NOMO-1 (cell line): ENCODE measurements at regions not wholly inside any gene's neighbourhood (a gene's known extent, or its start where the extent isn't known, plus 50 kb on each side); places are given as distances from the start of the nearest gene placed in this dataset.

Source experiments
- DNase-seq, 2 experiments: peaks; one replicate each; lab custom pipeline; 2025; ENCODE audit not compliant: unreplicated experiment in 2 of 2; lab: John Stamatoyannopoulos, UW

GRCh38 chr1:184919892-184920291 lies 54.4 kb downstream of the NIBAN1 start:
- DNase-seq: peak in 1 of 2 experiments; percentile 54

GRCh38 chr1:184915463-184916090 lies 58.7 kb downstream of the NIBAN1 start:
- no peak for DNase-seq

- no peak for DNase-seq
Observed at GRCh38 chr1:184914149-184914548, 60.2 kb downstream of the NIBAN1 start.

GRCh38 chr1:184912392-184912791 lies 61.9 kb downstream of the NIBAN1 start:
- no peak for DNase-seq

- DNase-seq: no peak
Observed at GRCh38 chr1:184911830-184912229, 62.5 kb downstream of the NIBAN1 start.

GRCh38 chr1:184911103-184911745 lies 63.1 kb downstream of the NIBAN1 start:
- DNase-seq: no peak

GRCh38 chr1:184910691-184911091 lies 63.6 kb downstream of the NIBAN1 start:
- DNase-seq: no peak

- DNase-seq: no peak
Observed at GRCh38 chr1:184910005-184910404, 64.3 kb downstream of the NIBAN1 start.

- DNase-seq: no peak
Observed at GRCh38 chr1:184909019-184909418, 65.3 kb downstream of the NIBAN1 start.

GRCh38 chr1:184908506-184908905 lies 65.8 kb downstream of the NIBAN1 start:
- no peak for DNase-seq

GRCh38 chr1:184907500-184907899 lies 66.8 kb downstream of the NIBAN1 start:
- DNase-seq: no peak

GRCh38 chr1:184906761-184907160 lies 67.5 kb downstream of the NIBAN1 start:
- DNase-seq: no peak

- no peak for DNase-seq
Observed at GRCh38 chr1:184905601-184906322, 68.5 kb downstream of the NIBAN1 start.

- no peak for DNase-seq
Observed at GRCh38 chr1:184903111-184903692, 71.1 kb downstream of the NIBAN1 start.

- no peak for DNase-seq
Observed at GRCh38 chr1:184900507-184900906, 73.8 kb downstream of the NIBAN1 start.

GRCh38 chr1:184896000-184896399 lies 78.3 kb downstream of the NIBAN1 start:
- DNase-seq: no peak

GRCh38 chr1:184895086-184895485 lies 79.2 kb downstream of the NIBAN1 start:
- no peak for DNase-seq

GRCh38 chr1:184893695-184894094 lies 80.6 kb downstream of the NIBAN1 start:
- no peak for DNase-seq

- no peak for DNase-seq
Observed at GRCh38 chr1:184892116-184892515, 82.2 kb downstream of the NIBAN1 start.

GRCh38 chr1:184891440-184891839 lies 82.9 kb downstream of the NIBAN1 start:
- no peak for DNase-seq

GRCh38 chr1:184890539-184890973 lies 83.8 kb downstream of the NIBAN1 start:
- no peak for DNase-seq

- DNase-seq: no peak
Observed at GRCh38 chr1:184889902-184890301, 84.4 kb downstream of the NIBAN1 start.
